ENCODE measurements at regions not wholly inside any gene's neighbourhood (a gene's known extent, or its start where the extent isn't known, plus 50 kb on each side); places are given as distances from the start of the nearest gene placed in this dataset.
A peak's percentile ranks its signal among the peaks of the same experiment; 100 is the strongest.

DNA sequence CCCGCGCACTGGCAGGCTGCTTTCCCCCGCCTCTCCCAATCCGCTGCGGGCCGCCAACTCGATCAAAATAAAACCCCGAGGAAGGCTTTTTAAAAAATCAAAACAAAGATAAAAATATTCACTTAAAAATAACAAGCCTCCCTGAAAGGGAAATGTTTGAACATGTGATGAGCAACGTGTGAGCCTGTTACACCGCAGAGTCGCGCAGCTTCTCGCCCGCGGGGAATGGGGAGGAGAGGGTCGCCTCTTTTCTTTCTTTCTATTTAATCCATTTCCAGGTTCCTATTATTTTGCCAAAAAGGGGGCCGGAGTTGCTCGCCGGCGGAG lies 326.0 kb upstream of the F9 start:
- H3K9me3 Mint-ChIP-seq = peaks cover 0 to 2% (median 0%) of the 10 kb centered on the region in 7 donors
- H3K4me3 Mint-ChIP-seq = no peak overlapping the region
- H3K27me3 ChIP-seq (ENCODE audit: control insufficient read depth, insufficient read depth, low read length) = peaks cover 2% of the 10 kb centered on the region
- H3K9me3 ChIP-seq (ENCODE audit: control insufficient read depth in 2 of 2, low read length in 2 of 2) = no peaks in the 10 kb centered on the region
- H3K4me1 ChIP-seq (ENCODE audit: control insufficient read depth, insufficient read depth, low read length, poor library complexity, severe bottlenecking) = no peaks in the 10 kb centered on the region
- H3K27ac Mint-ChIP-seq = no peak overlapping the region
- no peaks in the 10 kb centered on the region for H3K36me3 Mint-ChIP-seq
- DNase-seq = no peak
- no peak overlapping the region for H3K4me3 ChIP-seq (ENCODE audit: low read depth, low read length)
- peaks cover 24% of the 10 kb centered on the region for H3K27me3 Mint-ChIP-seq
- no peak overlapping the region for H3K27ac ChIP-seq (ENCODE audit: insufficient read depth, low read length, poor library complexity, severe bottlenecking)
- no peaks in the 10 kb centered on the region for H3K36me3 ChIP-seq (ENCODE audit: control insufficient read depth, insufficient read depth, low read length)
- H3K4me1 Mint-ChIP-seq = peaks cover 0 to 4% (median 0%) of the 10 kb centered on the region in 4 donors
- no peak for ATAC-seq (ENCODE audit: low read depth in 2 of 2)

DNA sequence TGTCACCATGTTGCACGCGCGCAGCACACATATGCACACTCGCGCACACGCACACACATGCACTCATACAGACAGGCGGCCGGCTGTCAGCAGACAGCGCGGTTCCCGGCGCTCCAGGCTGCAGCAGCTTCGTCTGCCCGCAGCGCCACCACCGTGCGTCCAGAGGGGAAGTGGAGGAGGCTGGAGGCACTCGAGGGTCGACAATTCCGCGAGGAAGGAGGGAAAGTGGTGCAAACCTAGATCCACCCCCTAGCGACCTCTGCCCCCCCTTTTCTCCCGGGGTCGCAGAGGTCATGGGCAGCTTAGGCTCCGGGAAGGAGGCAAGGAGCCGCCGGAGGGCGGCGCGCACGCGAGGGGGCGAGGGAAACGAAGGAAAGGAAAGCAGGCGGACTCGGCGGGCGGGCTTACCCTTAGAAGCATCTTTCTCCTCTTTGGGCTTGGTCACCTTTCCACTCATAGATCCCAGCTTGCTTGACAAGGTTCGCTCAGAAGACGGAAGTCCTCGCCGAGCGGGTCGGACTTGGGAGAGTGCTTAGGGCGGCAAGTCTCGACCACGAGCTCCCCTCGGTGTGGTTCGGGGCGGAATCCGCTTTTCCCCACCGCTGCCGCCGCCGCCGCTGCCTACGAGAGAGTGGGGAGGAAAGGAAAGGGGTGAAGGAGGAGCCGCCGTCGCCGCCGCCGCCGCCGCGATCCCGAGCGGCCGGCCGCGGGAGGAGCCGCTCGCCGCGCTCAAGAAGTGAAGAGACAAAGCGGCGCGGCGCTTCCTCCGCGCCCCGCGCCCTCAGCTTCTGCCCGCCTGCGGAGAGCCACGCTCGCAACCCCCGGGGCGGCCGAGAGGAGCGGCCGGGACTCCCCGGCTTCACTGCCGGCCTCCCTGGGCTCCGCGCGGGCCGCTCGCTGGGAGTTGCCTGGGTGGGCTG lies 326.6 kb upstream of the F9 start:
- no peaks in the 10 kb centered on the region for H3K36me3 ChIP-seq (ENCODE audit: control insufficient read depth, insufficient read depth, low read length)
- DNase-seq (no peak), ATAC-seq (ENCODE audit: low read depth in 2 of 2) (no peak)
- H3K27ac ChIP-seq (ENCODE audit: insufficient read depth, low read length, poor library complexity, severe bottlenecking) = no peak overlapping the region
- no peaks in the 10 kb centered on the region for H3K36me3 Mint-ChIP-seq
- H3K9me3 Mint-ChIP-seq = peaks cover 0 to 2% (median 0%) of the 10 kb centered on the region in 7 donors
- H3K4me3 ChIP-seq (ENCODE audit: low read depth, low read length) = no peak overlapping the region
- H3K9me3 ChIP-seq (ENCODE audit: control insufficient read depth in 2 of 2, low read length in 2 of 2) = no peaks in the 10 kb centered on the region
- H3K4me3 Mint-ChIP-seq = peak overlapping the region in 1 of 4 donors; percentile 29
- H3K4me1 Mint-ChIP-seq = peaks cover 0 to 4% (median 0%) of the 10 kb centered on the region in 4 donors
- peaks cover 24% of the 10 kb centered on the region for H3K27me3 Mint-ChIP-seq
- H3K4me1 ChIP-seq (ENCODE audit: control insufficient read depth, insufficient read depth, low read length, poor library complexity, severe bottlenecking) = no peaks in the 10 kb centered on the region
- peaks cover 2% of the 10 kb centered on the region for H3K27me3 ChIP-seq (ENCODE audit: control insufficient read depth, insufficient read depth, low read length)
- H3K27ac Mint-ChIP-seq = no peak overlapping the region

DNA sequence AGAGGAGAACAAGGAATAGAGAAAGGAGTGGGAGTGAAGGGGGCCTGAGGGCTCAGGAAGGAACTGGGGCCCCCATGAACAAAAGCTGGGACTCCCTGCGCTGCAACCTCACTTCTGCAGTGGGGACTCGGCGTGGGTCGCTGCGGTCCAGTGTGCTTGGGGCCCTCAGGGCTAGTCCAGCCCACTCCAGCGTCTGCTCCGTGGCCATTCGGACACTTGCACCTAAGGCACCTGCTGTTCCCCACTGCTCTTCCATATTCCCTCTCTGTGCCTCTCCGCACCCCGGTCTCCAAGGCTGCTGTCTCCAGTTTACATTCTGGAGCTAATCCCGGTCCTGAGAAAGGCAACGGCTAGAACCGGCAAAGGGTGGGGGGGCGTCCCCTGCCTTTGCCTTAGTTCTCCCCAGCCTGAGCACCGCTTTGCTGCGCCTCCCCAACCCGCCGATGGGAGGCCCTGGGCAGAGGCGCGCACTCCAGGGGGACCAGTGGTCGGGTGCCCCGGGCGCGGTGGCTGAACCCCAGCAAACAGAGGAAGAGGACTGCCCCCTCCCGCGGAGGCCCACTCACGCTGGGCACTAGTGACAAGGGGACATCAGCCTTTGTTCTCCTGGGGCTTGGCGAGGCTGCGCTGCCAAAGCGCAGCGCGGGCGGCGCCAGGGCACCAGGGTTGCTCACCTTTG lies 327.7 kb upstream of the F9 start:
- peaks cover 0 to 4% (median 0%) of the 10 kb centered on the region in 4 donors for H3K4me1 Mint-ChIP-seq
- Histone ChIP-seq H3K4me1 (ENCODE audit: control insufficient read depth, insufficient read depth, low read length, poor library complexity, severe bottlenecking) (no peaks in the 10 kb centered on the region), H3K4me3 (ENCODE audit: low read depth, low read length) (no peak overlapping the region), H3K9me3 (ENCODE audit: control insufficient read depth in 2 of 2, low read length in 2 of 2) (no peaks in the 10 kb centered on the region), H3K36me3 (ENCODE audit: control insufficient read depth, insufficient read depth, low read length) (no peaks in the 10 kb centered on the region), H3K27ac (ENCODE audit: insufficient read depth, low read length, poor library complexity, severe bottlenecking) (no peak overlapping the region), H3K27me3 (ENCODE audit: control insufficient read depth, insufficient read depth, low read length) (peaks cover 2% of the 10 kb centered on the region)
- H3K27me3 Mint-ChIP-seq = peaks cover 24% of the 10 kb centered on the region
- no peak overlapping the region for H3K27ac Mint-ChIP-seq
- peaks cover 0 to 2% (median 0%) of the 10 kb centered on the region in 7 donors for H3K9me3 Mint-ChIP-seq
- DNase-seq (no peak), ATAC-seq (ENCODE audit: low read depth in 2 of 2) (no peak)
- no peaks in the 10 kb centered on the region for H3K36me3 Mint-ChIP-seq
- peak overlapping the region in 1 of 4 donors; percentile 36 for H3K4me3 Mint-ChIP-seq

DNA sequence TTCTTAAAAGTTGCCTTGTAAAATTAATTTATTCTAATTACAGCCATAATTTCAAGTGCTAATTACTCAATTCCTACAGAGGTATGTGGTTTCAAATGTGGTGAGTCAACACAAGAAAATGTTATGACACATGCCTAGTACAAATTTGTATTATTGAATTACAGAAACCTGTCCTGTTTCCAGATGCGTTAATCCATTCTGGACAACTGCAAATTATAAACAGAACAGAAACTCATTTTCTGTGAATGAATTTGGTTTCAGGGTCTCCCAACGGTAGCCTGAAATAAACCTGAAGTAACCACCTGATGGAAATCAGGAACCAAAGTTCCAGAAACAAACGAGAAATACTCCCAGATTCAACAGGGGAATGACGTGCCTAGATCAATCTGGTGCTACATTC lies 328.6 kb upstream of the F9 start:
- Mint-ChIP-seq H3K4me1 (peaks cover 0 to 4% (median 0%) of the 10 kb centered on the region in 4 donors), H3K27ac (no peak overlapping the region)

DNA sequence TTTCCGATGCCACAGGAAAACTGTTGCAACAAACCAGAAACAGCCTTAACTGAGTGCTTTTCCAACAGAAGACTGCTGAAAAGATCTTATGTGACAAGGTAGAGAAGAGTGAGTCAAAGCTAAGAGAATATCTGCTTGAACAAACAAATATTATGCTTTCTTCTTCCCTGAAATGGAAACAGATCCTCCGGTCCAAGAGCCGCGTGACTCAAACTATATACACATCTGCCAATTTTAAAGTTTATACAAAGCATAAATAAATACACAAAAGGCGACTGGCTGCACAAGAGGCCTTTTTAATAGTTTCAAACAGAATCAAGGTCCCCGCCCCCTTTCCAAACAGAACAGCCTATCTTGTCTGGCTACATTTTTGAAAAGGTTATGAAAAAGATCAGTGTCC lies 329.7 kb upstream of the F9 start:
- ATAC-seq (ENCODE audit: low read depth in 2 of 2) (no peak), DNase-seq (no peak)
- H3K4me3 ChIP-seq (ENCODE audit: low read depth, low read length) = no peak overlapping the region
- H3K36me3 ChIP-seq (ENCODE audit: control insufficient read depth, insufficient read depth, low read length) = no peaks in the 10 kb centered on the region
- no peaks in the 10 kb centered on the region for H3K4me1 ChIP-seq (ENCODE audit: control insufficient read depth, insufficient read depth, low read length, poor library complexity, severe bottlenecking)
- Mint-ChIP-seq H3K9me3 (peaks cover 0 to 3% (median 0%) of the 10 kb centered on the region in 7 donors), H3K27ac (no peak overlapping the region), H3K4me1 (peaks cover 0 to 4% (median 0%) of the 10 kb centered on the region in 4 donors), H3K4me3 (no peak overlapping the region), H3K27me3 (peaks cover 26% of the 10 kb centered on the region), H3K36me3 (no peaks in the 10 kb centered on the region)
- H3K27me3 ChIP-seq (ENCODE audit: control insufficient read depth, insufficient read depth, low read length) = no peaks in the 10 kb centered on the region
- no peaks in the 10 kb centered on the region for H3K9me3 ChIP-seq (ENCODE audit: control insufficient read depth in 2 of 2, low read length in 2 of 2)
- no peak overlapping the region for H3K27ac ChIP-seq (ENCODE audit: insufficient read depth, low read length, poor library complexity, severe bottlenecking)

More for the DNA sequence above, 328.6 kb upstream of the F9 start:
- no peak for DNase-seq
- Histone ChIP-seq H3K27me3 (ENCODE audit: control insufficient read depth, insufficient read depth, low read length) (no peaks in the 10 kb centered on the region), H3K4me3 (ENCODE audit: low read depth, low read length) (no peak overlapping the region), H3K27ac (ENCODE audit: insufficient read depth, low read length, poor library complexity, severe bottlenecking) (no peak overlapping the region), H3K9me3 (ENCODE audit: control insufficient read depth in 2 of 2, low read length in 2 of 2) (no peaks in the 10 kb centered on the region), H3K4me1 (ENCODE audit: control insufficient read depth, insufficient read depth, low read length, poor library complexity, severe bottlenecking) (no peaks in the 10 kb centered on the region), H3K36me3 (ENCODE audit: control insufficient read depth, insufficient read depth, low read length) (no peaks in the 10 kb centered on the region)
- no peaks in the 10 kb centered on the region for H3K36me3 Mint-ChIP-seq
- H3K27me3 Mint-ChIP-seq = peaks cover 24% of the 10 kb centered on the region
- H3K9me3 Mint-ChIP-seq = peaks cover 0 to 3% (median 0%) of the 10 kb centered on the region in 7 donors
- no peak for ATAC-seq (ENCODE audit: low read depth in 2 of 2)
- no peak overlapping the region for H3K4me3 Mint-ChIP-seq

DNA sequence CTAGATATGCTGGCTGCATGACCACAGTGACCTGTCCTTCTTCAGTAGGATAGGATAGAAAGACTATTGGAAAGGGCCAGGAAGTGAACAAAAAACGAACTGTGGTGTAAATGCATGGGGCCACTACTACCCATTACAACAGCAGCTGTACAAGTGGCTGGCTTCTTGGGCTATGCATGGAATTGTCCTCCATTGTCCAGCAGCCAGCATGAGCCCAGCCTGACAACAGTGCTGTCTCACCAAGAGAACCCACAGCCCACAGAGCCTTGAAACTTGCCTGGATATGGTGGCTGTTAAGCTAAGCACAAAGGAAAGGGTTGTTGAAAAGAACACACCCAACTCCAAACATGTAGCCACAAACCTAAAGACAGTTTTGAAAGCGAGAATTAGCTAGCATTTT lies 330.2 kb upstream of the F9 start:
- peaks cover 0 to 3% (median 0%) of the 10 kb centered on the region in 7 donors for H3K9me3 Mint-ChIP-seq
- no peaks in the 10 kb centered on the region for H3K4me1 ChIP-seq (ENCODE audit: control insufficient read depth, insufficient read depth, low read length, poor library complexity, severe bottlenecking)
- DNase-seq (no peak), ATAC-seq (ENCODE audit: low read depth in 2 of 2) (no peak)
- no peaks in the 10 kb centered on the region for H3K36me3 ChIP-seq (ENCODE audit: control insufficient read depth, insufficient read depth, low read length)
- H3K9me3 ChIP-seq (ENCODE audit: control insufficient read depth in 2 of 2, low read length in 2 of 2) = no peaks in the 10 kb centered on the region
- H3K4me3 ChIP-seq (ENCODE audit: low read depth, low read length) = no peak overlapping the region
- H3K36me3 Mint-ChIP-seq = no peaks in the 10 kb centered on the region
- no peak overlapping the region for H3K4me3 Mint-ChIP-seq
- peaks cover 0 to 4% (median 0%) of the 10 kb centered on the region in 4 donors for H3K4me1 Mint-ChIP-seq
- no peak overlapping the region for H3K27ac Mint-ChIP-seq
- H3K27ac ChIP-seq (ENCODE audit: insufficient read depth, low read length, poor library complexity, severe bottlenecking) = no peak overlapping the region
- H3K27me3 Mint-ChIP-seq = peaks cover 24% of the 10 kb centered on the region
- no peaks in the 10 kb centered on the region for H3K27me3 ChIP-seq (ENCODE audit: control insufficient read depth, insufficient read depth, low read length)

DNA sequence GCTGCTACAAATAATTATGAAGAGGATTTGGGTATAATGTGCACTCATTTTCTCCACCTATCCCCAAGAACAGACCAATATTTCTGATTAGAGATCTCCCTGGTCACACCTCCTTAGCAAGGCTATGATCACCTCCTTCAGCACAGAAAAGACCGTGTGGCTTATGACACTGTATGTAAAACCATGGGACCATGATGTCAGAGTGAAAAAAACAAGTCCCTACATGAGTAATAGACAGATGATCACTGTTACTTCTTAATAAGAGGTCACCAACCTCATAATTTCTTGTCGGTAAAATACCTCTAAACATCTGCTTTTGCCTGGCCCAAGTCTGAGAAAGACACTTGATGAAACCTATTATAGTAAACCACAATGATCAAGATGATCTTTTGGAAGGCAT lies 330.6 kb upstream of the F9 start:
- H3K4me1 ChIP-seq (ENCODE audit: control insufficient read depth, insufficient read depth, low read length, poor library complexity, severe bottlenecking) = no peaks in the 10 kb centered on the region
- Mint-ChIP-seq H3K27ac (no peak overlapping the region), H3K36me3 (no peaks in the 10 kb centered on the region), H3K27me3 (peaks cover 27% of the 10 kb centered on the region), H3K4me3 (no peak overlapping the region), H3K9me3 (peaks cover 0 to 3% (median 0%) of the 10 kb centered on the region in 7 donors), H3K4me1 (peaks cover 0 to 4% (median 0%) of the 10 kb centered on the region in 4 donors)
- DNase-seq (no peak), ATAC-seq (ENCODE audit: low read depth in 2 of 2) (no peak)
- H3K9me3 ChIP-seq (ENCODE audit: control insufficient read depth in 2 of 2, low read length in 2 of 2) = no peaks in the 10 kb centered on the region
- no peak overlapping the region for H3K27ac ChIP-seq (ENCODE audit: insufficient read depth, low read length, poor library complexity, severe bottlenecking)
- no peaks in the 10 kb centered on the region for H3K36me3 ChIP-seq (ENCODE audit: control insufficient read depth, insufficient read depth, low read length)
- H3K27me3 ChIP-seq (ENCODE audit: control insufficient read depth, insufficient read depth, low read length) = no peaks in the 10 kb centered on the region
- no peak overlapping the region for H3K4me3 ChIP-seq (ENCODE audit: low read depth, low read length)

Data from CD4-positive, CD25-positive, alpha-beta regulatory T cell (primary cell).